GM19468 (cell line): ENCODE measurements at regions not wholly inside any gene's neighbourhood (a gene's known extent, or its start where the extent isn't known, plus 50 kb on each side); places are given as distances from the start of the nearest gene placed in this dataset.

ENCODE experiments used
- ATAC-seq: cut with Tn5 transposase; IDR thresholded peaks from one replicate; pipeline ENCODE4 v1.9.1; 2021; ENCODE audit warnings: mild to moderate bottlenecking, moderate library complexity, moderate number of reproducible peaks; ENCODE audit not compliant: unreplicated experiment; ENCODE audit errors: extremely low read depth

- no peak for ATAC-seq
Measured at GRCh38 chr6:4191271-4191721, 55.9 kb upstream of the ECI2 start.

DNA sequence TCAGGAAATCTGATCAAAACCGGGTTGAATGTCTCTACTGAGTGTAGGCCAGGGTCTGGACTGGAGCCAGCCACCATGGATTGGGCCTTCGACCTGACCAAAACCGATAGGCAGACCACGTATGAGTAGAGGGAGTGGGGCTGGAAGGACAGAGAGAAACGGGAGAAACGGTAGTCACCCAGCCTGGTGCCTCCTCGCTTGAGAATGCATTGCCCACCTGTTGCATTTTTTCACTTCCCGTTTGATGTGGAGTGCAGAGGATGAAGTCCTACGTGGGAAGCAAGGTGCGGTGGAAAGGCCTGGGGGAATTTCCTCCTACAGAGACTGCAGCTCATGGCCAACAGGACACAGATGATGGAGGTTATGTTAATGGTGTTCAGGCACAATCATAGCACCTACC is 53.9 kb upstream of the ECI2 start:
- ATAC-seq, result no peak

GRCh38 chr6:4188801-4189200 is 53.4 kb upstream of the ECI2 start:
- ATAC-seq, result no peak

GRCh38 chr6:4187480-4187879 is 52.1 kb upstream of the ECI2 start:
- ATAC-seq, result no peak

DNA sequence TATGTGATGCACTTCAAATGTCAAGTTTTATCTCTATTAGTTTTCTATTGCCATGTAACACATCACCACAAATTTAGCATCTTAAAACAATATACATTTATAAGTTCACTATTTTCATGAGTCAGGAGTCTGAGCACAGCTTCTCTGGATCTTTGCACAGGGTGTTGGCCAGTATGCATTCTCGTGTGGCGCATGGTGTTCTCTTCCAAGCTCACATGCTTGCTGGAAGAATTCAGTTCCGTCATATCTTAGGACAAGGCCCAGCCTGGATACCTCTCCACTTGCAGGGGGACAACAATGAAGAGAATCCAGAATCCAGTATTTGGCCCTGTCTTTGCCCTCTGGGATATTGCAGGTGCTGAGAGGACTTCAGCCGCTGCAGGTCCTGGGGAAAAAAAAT is 51.0 kb upstream of the ECI2 start:
- no peak for ATAC-seq

DNA sequence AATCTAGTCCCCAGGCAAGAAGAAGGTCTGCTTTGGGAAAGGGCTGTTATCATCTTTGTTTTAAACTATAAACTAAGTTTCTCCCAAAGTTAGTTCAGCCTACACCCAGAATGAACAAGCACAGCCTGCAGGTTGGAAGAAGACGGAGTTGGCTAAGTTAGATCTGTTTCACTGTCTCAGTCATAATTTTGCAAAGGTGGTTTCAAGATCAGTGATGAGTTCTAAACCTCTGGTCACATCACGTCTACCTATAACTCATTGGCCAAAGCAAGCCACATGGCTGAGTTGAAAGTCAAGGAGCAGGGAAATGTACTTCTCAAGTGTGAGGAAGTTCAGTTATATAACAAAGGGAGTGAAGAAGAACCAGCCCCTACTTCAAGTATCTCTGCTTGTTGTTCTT is 50.5 kb upstream of the ECI2 start:
- no peak for ATAC-seq

GRCh38 chr6:4185419-4185818 is 50.0 kb upstream of the ECI2 start:
- ATAC-seq, result no peak
